T-cell (primary cell): ENCODE measurements at regions not wholly inside any gene's neighbourhood (a gene's known extent, or its start where the extent isn't known, plus 50 kb on each side); places are given as distances from the start of the nearest gene placed in this dataset.

Experiments
- ATAC-seq, 4 experiments: fragments of 200-7000 bp in 3 of 4; fragments of 150-1000 bp in 1 of 4; cut with Tn5 transposase; replicated peaks in 1 of 4; 1 replicate in 3 of 4; 2 replicates in 1 of 4; pipeline ENCODE4 v1.10.0; 2021; ENCODE audit warnings: moderate library complexity in 3 of 4, mild to moderate bottlenecking in 2 of 4, moderate number of reproducible peaks in 1 of 4
- CTCF ChIA-PET, 2 donors: fragments of 300-600 bp; sonication (Branson Sonifier 250); formaldehyde crosslinking; loops; one replicate each; lab custom pipeline; 2022; ENCODE audit warnings: antibody characterized with exemption in 2 of 2; lab: Charles Lee
- POLR2A ChIA-PET, 2 donors: fragments of 300-600 bp; sonication (Branson Sonifier 250); formaldehyde crosslinking; loops; one replicate each; lab custom pipeline; 2022; ENCODE audit warnings: antibody characterized with exemption in 2 of 2; lab: Charles Lee
- DNase-seq, 35 experiments: peaks; one replicate each; pipeline versions ENCODE4 v3.0.0 to v3.0.0-alpha.2; 2013 to 2023
- H3K27ac ChIP-seq: one replicate; pipeline ENCODE4 v1.5.1; 2013; ENCODE audit warnings: low read length
- H3K27me3 ChIP-seq, 2 experiments: replicated peaks in 1 of 2; 1 replicate in 1 of 2; 2 replicates in 1 of 2; pipeline versions ENCODE4 v1.6.1 to v1.7.0; 2013; ENCODE audit warnings: low read length in 1 of 2, mixed read lengths in 1 of 2; ENCODE audit not compliant: control insufficient read depth in 2 of 2, insufficient read depth in 2 of 2; ENCODE audit errors: extremely low read depth in 1 of 2
- H3K36me3 ChIP-seq, 2 donors: 1 replicate in 1 of 2; 2 replicates in 1 of 2; pipeline versions ENCODE4 v1.6.1 to v1.7.0; 2013; ENCODE audit warnings: low read length in 1 of 2; ENCODE audit not compliant: control insufficient read depth in 2 of 2, insufficient read depth in 1 of 2; ENCODE audit errors: extremely low read depth in 1 of 2
- H3K4me1 ChIP-seq, 2 experiments: 1 replicate in 1 of 2; 2 replicates in 1 of 2; pipeline versions ENCODE4 v1.6.1 to v1.7.0; 2013; ENCODE audit warnings: low read length in 2 of 2, mixed read lengths in 1 of 2; ENCODE audit not compliant: insufficient read depth in 2 of 2, control insufficient read depth in 1 of 2; ENCODE audit errors: extremely low read depth in 1 of 2
- H3K4me3 ChIP-seq, 2 donors: 1 replicate in 1 of 2; 2 replicates in 1 of 2; pipeline versions ENCODE4 v1.5.1 to v1.7.0; 2013; ENCODE audit warnings: mild to moderate bottlenecking in 2 of 2, low read length in 1 of 2, moderate library complexity in 1 of 2; ENCODE audit not compliant: control insufficient read depth in 1 of 2; ENCODE audit errors: extremely low read depth in 1 of 2
- H3K9me3 ChIP-seq: 2 replicates; pipeline ENCODE4 v1.7.0; 2013
- H3K27ac Mint-ChIP-seq, 2 donors: one replicate each; pipeline ENCODE4 v1.8.0; 2020 to 2021; ENCODE audit warnings: mild to moderate bottlenecking in 2 of 2, mixed read lengths in 2 of 2
- H3K27me3 Mint-ChIP-seq, 2 donors: one replicate each; pipeline ENCODE4 v1.8.0; 2021 to 2022; ENCODE audit warnings: mixed read lengths in 2 of 2
- H3K36me3 Mint-ChIP-seq: one replicate; pipeline ENCODE4 v1.8.0; 2021; ENCODE audit warnings: mixed read lengths
- H3K4me1 Mint-ChIP-seq, 3 donors: one replicate each; pipeline ENCODE4 v1.8.0; 2020 to 2022; ENCODE audit warnings: mixed read lengths in 3 of 3, mild to moderate bottlenecking in 1 of 3
- H3K4me3 Mint-ChIP-seq, 3 donors: one replicate each; pipeline ENCODE4 v1.8.0; 2020 to 2022; ENCODE audit warnings: mild to moderate bottlenecking in 3 of 3, mixed read lengths in 3 of 3, moderate library complexity in 3 of 3
- H3K9me3 Mint-ChIP-seq, 3 donors: one replicate each; pipeline ENCODE4 v1.8.0; 2020 to 2022; ENCODE audit warnings: mixed read lengths in 3 of 3
- WGBS: methylation state at CpG from one replicate; pipeline ENCODE4 v1.1.5; 2013; ENCODE audit warnings: missing lambda C conversion rate; ENCODE audit not compliant: insufficient coverage; 5-methylcytosine and 5-hydroxymethylcytosine counted together

DNA sequence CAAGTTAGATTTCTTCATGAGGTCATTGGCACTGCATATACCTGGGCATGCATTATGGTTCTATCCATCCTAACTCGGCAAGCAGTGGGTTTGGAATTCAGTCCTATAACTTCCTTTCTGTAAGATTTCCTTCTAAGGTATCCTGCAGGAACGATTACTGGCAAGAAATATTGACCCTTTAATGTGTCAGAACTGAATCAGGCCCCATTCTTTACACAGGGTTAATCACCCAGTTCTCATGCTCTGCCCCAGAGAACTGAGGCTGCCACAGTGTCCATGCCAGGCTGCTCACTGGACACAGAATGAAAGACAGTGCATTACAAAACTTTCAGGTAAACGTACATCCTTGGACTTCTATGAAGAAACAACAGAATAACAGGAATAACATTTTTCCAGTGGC is 108.9 kb downstream of the RPL22L1 start:
- no peak overlapping the region for H3K27ac Mint-ChIP-seq
- peaks cover 0 to 7% of the 10 kb centered on the region in 2 donors for H3K27me3 Mint-ChIP-seq

GRCh38 chr3:170760174-170760526 is 109.8 kb downstream of the RPL22L1 start:
- H3K27ac ChIP-seq = no peak overlapping the region
- H3K27me3 Mint-ChIP-seq = peaks cover 0 to 3% of the 10 kb centered on the region in 2 donors
- H3K36me3 Mint-ChIP-seq = no peaks in the 10 kb centered on the region
- H3K4me3 Mint-ChIP-seq = no peak overlapping the region
- no peak overlapping the region for H3K27ac Mint-ChIP-seq
- peaks cover 2 to 3% of the 10 kb centered on the region in 2 experiments for H3K27me3 ChIP-seq
- no peaks in the 10 kb centered on the region for H3K4me1 ChIP-seq
- no peak for DNase-seq
- H3K9me3 Mint-ChIP-seq = no peaks in the 10 kb centered on the region
- H3K36me3 ChIP-seq = no peaks in the 10 kb centered on the region
- no peak for ATAC-seq
- H3K4me1 Mint-ChIP-seq = no peaks in the 10 kb centered on the region
- H3K4me3 ChIP-seq = no peak overlapping the region
- H3K9me3 ChIP-seq = no peaks in the 10 kb centered on the region
- WGBS = 100% methylated on average over 1 of the region's 1 CpG
- CTCF ChIA-PET = interaction anchor here in 1 of 2 donors (0.6 kb wide), 1 partner anchor 1929 kb away, joined by 4 read pairs; no protein-coding TSS in a partner anchor
- POLR2A ChIA-PET = no interaction called here

More for the DNA sequence above, 108.9 kb downstream of the RPL22L1 start:
- WGBS = 56% methylated on average over 1 of the region's 3 CpGs
- H3K27ac ChIP-seq = no peak overlapping the region
- ATAC-seq = no peak
- POLR2A ChIA-PET = no interaction called here
- Mint-ChIP-seq H3K9me3 (no peaks in the 10 kb centered on the region), H3K36me3 (no peaks in the 10 kb centered on the region), H3K4me3 (no peak overlapping the region), H3K4me1 (no peaks in the 10 kb centered on the region)
- no peak for DNase-seq
- no peaks in the 10 kb centered on the region for H3K4me1 ChIP-seq
- CTCF ChIA-PET = no interaction called here
- peaks cover 0 to 2% of the 10 kb centered on the region in 2 experiments for H3K27me3 ChIP-seq
- H3K9me3 ChIP-seq = no peaks in the 10 kb centered on the region
- H3K36me3 ChIP-seq = no peaks in the 10 kb centered on the region
- H3K4me3 ChIP-seq = no peak overlapping the region

GRCh38 chr3:170759511-170760173 is 110.4 kb downstream of the RPL22L1 start:
- no peak for DNase-seq
- Mint-ChIP-seq H3K4me1 (no peaks in the 10 kb centered on the region), H3K36me3 (no peaks in the 10 kb centered on the region), H3K27ac (no peak overlapping the region), H3K4me3 (no peak overlapping the region), H3K9me3 (no peaks in the 10 kb centered on the region), H3K27me3 (peaks cover 0 to 3% of the 10 kb centered on the region in 2 donors)
- ChIA-PET CTCF (no interaction called here), POLR2A (no interaction called here)
- Histone ChIP-seq H3K4me1 (no peaks in the 10 kb centered on the region), H3K27ac (no peak overlapping the region), H3K27me3 (peaks cover 2 to 3% of the 10 kb centered on the region in 2 experiments), H3K36me3 (no peaks in the 10 kb centered on the region), H3K9me3 (no peaks in the 10 kb centered on the region), H3K4me3 (no peak overlapping the region)
- WGBS = no CpG with 5 or more reads among the region's 5 CpGs
- ATAC-seq = no peak

GRCh38 chr3:170757038-170757437 is 113.0 kb downstream of the RPL22L1 start:
- H3K9me3 Mint-ChIP-seq = no peaks in the 10 kb centered on the region
- peaks cover 10 to 15% of the 10 kb centered on the region in 2 donors for H3K27me3 Mint-ChIP-seq
- Histone ChIP-seq H3K4me3 (no peak overlapping the region), H3K9me3 (no peaks in the 10 kb centered on the region), H3K4me1 (no peaks in the 10 kb centered on the region), H3K36me3 (no peaks in the 10 kb centered on the region), H3K27me3 (peaks cover 2 to 3% of the 10 kb centered on the region in 2 experiments), H3K27ac (no peak overlapping the region)
- H3K36me3 Mint-ChIP-seq = no peaks in the 10 kb centered on the region
- WGBS = 80% methylated on average over 1 of the region's 1 CpG
- H3K4me3 Mint-ChIP-seq = no peak overlapping the region
- CTCF ChIA-PET = interaction anchor here in 1 of 2 donors (0.6 kb wide), 1 partner anchor 384 kb away, joined by 7 read pairs; no protein-coding TSS in a partner anchor
- DNase-seq (no peak), ATAC-seq (no peak)
- POLR2A ChIA-PET = no interaction called here
- no peaks in the 10 kb centered on the region for H3K4me1 Mint-ChIP-seq
- no peak overlapping the region for H3K27ac Mint-ChIP-seq

- POLR2A ChIA-PET = no interaction called here
- no peak overlapping the region for H3K27ac Mint-ChIP-seq
- Histone ChIP-seq H3K4me3 (no peak overlapping the region), H3K27me3 (peaks cover 0 to 3% of the 10 kb centered on the region in 2 experiments), H3K9me3 (no peaks in the 10 kb centered on the region), H3K36me3 (no peaks in the 10 kb centered on the region), H3K4me1 (no peaks in the 10 kb centered on the region), H3K27ac (no peak overlapping the region)
- CTCF ChIA-PET = no interaction called here
- H3K36me3 Mint-ChIP-seq = no peaks in the 10 kb centered on the region
- ATAC-seq = no peak
- no peak for DNase-seq
- H3K9me3 Mint-ChIP-seq = no peaks in the 10 kb centered on the region
- no peaks in the 10 kb centered on the region for H3K4me1 Mint-ChIP-seq
- H3K4me3 Mint-ChIP-seq = no peak overlapping the region
- H3K27me3 Mint-ChIP-seq = peaks cover 30 to 35% of the 10 kb centered on the region in 2 donors
Observed at GRCh38 chr3:170754311-170754693, 115.7 kb downstream of the RPL22L1 start.

DNA sequence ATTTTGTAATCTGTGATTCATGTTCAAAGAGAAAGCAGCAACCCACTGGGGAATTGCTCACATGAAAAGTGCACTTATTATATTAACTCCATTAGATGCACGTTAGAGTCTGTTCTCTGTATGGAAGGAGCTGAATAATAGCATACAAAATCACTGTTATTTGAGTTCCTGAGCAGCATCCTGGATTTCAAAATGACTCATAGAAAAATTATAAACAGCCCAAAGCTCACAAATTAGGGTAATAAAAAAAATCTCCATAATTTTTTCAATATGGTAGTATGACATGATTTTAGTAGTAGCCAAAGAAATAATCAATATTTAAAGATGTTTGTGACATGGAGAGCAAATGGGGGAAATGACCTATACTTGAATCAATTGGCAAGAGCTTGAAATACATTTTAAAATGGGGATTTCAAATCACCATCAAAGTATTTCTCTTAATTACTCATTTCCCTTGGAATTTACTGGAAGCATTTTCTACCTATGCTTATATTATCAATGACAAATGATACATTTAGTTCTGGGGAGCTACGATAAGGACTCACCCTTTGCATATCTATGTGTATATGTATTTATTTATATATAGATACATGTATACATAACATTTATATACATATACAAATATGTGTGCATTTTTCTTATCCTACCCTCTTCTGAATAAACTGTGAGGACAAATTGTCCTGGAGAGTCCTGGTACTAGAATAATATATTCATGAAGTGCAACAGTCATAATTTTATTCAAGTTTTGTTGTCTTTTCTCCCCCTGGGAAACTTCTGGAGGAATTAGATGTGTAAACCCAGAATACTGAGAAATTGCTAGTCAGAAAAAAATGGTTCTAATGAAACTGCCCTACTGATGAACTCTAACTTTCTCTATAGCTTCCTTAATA is 116.3 kb downstream of the RPL22L1 start:
- POLR2A ChIA-PET = no interaction called here
- CTCF ChIA-PET = no interaction called here
- H3K36me3 ChIP-seq = no peaks in the 10 kb centered on the region
- no peak for ATAC-seq
- no peak for DNase-seq
- no peaks in the 10 kb centered on the region for H3K9me3 Mint-ChIP-seq
- peaks cover 34 to 40% of the 10 kb centered on the region in 2 donors for H3K27me3 Mint-ChIP-seq
- no peaks in the 10 kb centered on the region for H3K4me1 ChIP-seq
- no peak overlapping the region for H3K4me3 Mint-ChIP-seq
- H3K36me3 Mint-ChIP-seq = no peaks in the 10 kb centered on the region
- no peaks in the 10 kb centered on the region for H3K4me1 Mint-ChIP-seq
- no peak overlapping the region for H3K4me3 ChIP-seq
- H3K27ac ChIP-seq = no peak overlapping the region
- H3K27me3 ChIP-seq = peaks cover 0 to 3% of the 10 kb centered on the region in 2 experiments
- H3K9me3 ChIP-seq = no peaks in the 10 kb centered on the region
- WGBS = no CpG with 5 or more reads among the region's 2 CpGs
- H3K27ac Mint-ChIP-seq = no peak overlapping the region
